ENCODE measurements at regions not wholly inside any gene's neighbourhood (a gene's known extent, or its start where the extent isn't known, plus 50 kb on each side); places are given as distances from the start of the nearest gene placed in this dataset.
"Not testable (repeated sequence)": the region's sequence is repeated elsewhere in the genome, so short reads cannot be mapped to it uniquely, and the experiment has no call there.

GRCh38 chr14:105646175-105646574 lies 119.8 kb downstream of the TMEM121 start:
- in situ Hi-C loops (cut with MboI; ENCODE audit: low pct_ligation_motif_present in 1 of 4, low pct_unique_long_range_greater_than_20kb in 1 of 4, low sequenced_read_pairs in 3 of 4) (no loop called here), intact Hi-C loops (cut with DNase I; ENCODE audit: low total_unique reads) (no loop called here)
- Histone ChIP-seq H3K27ac (no peak overlapping the region), H3K9me3 (no peaks in the 10 kb centered on the region), H3K4me3 (no peak overlapping the region), H3K4me1 (no peaks in the 10 kb centered on the region), H3K27me3 (no peaks in the 10 kb centered on the region), H3K36me3 (no peaks in the 10 kb centered on the region)
- WGBS, 2 donors (ENCODE audit: low coverage in 1 of 2) = 37% methylated on average over 5 of the region's 5 CpGs; no CpG with 5 or more reads in 1 of the 2 donors
- DNase-seq = no peak
- no peak for TF ChIP-seq POLR2A (IDR thresholded peaks at IDR 0.05)
- no peak for TF ChIP-seq POLR2AphosphoS5 (IDR thresholded peaks at IDR 0.05)
- TF ChIP-seq EP300 (IDR thresholded peaks at IDR 0.05; ENCODE audit: low read depth) = no peak
- TF ChIP-seq CTCF (IDR thresholded peaks at IDR 0.05) = no peak

GRCh38 chr14:105646711-105647281 lies 120.4 kb downstream of the TMEM121 start:
- WGBS, 2 donors (ENCODE audit: low coverage in 1 of 2) = 40 to 50% methylated on average over 1 to 7 of the region's 7 CpGs
- H3K4me1 ChIP-seq; H3K9me3 ChIP-seq; H3K36me3 ChIP-seq; H3K27ac ChIP-seq; H3K4me3 ChIP-seq; DNase-seq; H3K27me3 ChIP-seq; intact Hi-C loops (cut with DNase I; ENCODE audit: low total_unique reads); in situ Hi-C loops (cut with MboI; ENCODE audit: low pct_ligation_motif_present in 1 of 4, low pct_unique_long_range_greater_than_20kb in 1 of 4, low sequenced_read_pairs in 3 of 4): not testable (repeated sequence)

GRCh38 chr14:105647426-105647783 lies 121.0 kb downstream of the TMEM121 start:
- DNase-seq; in situ Hi-C loops (cut with MboI; ENCODE audit: low pct_ligation_motif_present in 1 of 4, low pct_unique_long_range_greater_than_20kb in 1 of 4, low sequenced_read_pairs in 3 of 4); intact Hi-C loops (cut with DNase I; ENCODE audit: low total_unique reads); H3K27me3 ChIP-seq; H3K9me3 ChIP-seq; H3K36me3 ChIP-seq; H3K4me3 ChIP-seq; H3K4me1 ChIP-seq; H3K27ac ChIP-seq: not testable (repeated sequence)
- WGBS, 2 donors (ENCODE audit: low coverage in 1 of 2) = 65% methylated on average over 7 of the region's 7 CpGs; no CpG with 5 or more reads in 1 of the 2 donors

GRCh38 chr14:105647784-105648608 lies 121.6 kb downstream of the TMEM121 start:
- intact Hi-C loops (cut with DNase I; ENCODE audit: low total_unique reads) (no loop called here), in situ Hi-C loops (cut with MboI; ENCODE audit: low pct_ligation_motif_present in 1 of 4, low pct_unique_long_range_greater_than_20kb in 1 of 4, low sequenced_read_pairs in 3 of 4) (no loop called here)
- no peaks in the 10 kb centered on the region for H3K9me3 ChIP-seq
- H3K4me1 ChIP-seq = no peaks in the 10 kb centered on the region
- TF ChIP-seq CTCF (IDR thresholded peaks at IDR 0.05) (no peak), POLR2A (IDR thresholded peaks at IDR 0.05) (no peak), POLR2AphosphoS5 (IDR thresholded peaks at IDR 0.05) (no peak), EP300 (IDR thresholded peaks at IDR 0.05; ENCODE audit: low read depth) (no peak)
- H3K4me3 ChIP-seq = no peak overlapping the region
- no peak overlapping the region for H3K27ac ChIP-seq
- H3K27me3 ChIP-seq = no peaks in the 10 kb centered on the region
- 60 to 69% methylated on average over 1 to 27 of the region's 30 CpGs for WGBS, 2 donors (ENCODE audit: low coverage in 1 of 2)
- no peaks in the 10 kb centered on the region for H3K36me3 ChIP-seq
- no peak for DNase-seq

GRCh38 chr14:105648609-105649535 lies 122.5 kb downstream of the TMEM121 start:
- H3K36me3 ChIP-seq; H3K27ac ChIP-seq; intact Hi-C loops (cut with DNase I; ENCODE audit: low total_unique reads); H3K4me1 ChIP-seq; H3K9me3 ChIP-seq; DNase-seq; H3K4me3 ChIP-seq; H3K27me3 ChIP-seq; in situ Hi-C loops (cut with MboI; ENCODE audit: low pct_ligation_motif_present in 1 of 4, low pct_unique_long_range_greater_than_20kb in 1 of 4, low sequenced_read_pairs in 3 of 4): not testable (repeated sequence)
- WGBS, 2 donors (ENCODE audit: low coverage in 1 of 2) = 69 to 70% methylated on average over 2 to 13 of the region's 13 CpGs

GRCh38 chr14:105652317-105652716 lies 125.9 kb downstream of the TMEM121 start:
- intact Hi-C loops (cut with DNase I; ENCODE audit: low total_unique reads); H3K4me3 ChIP-seq; H3K27me3 ChIP-seq; H3K27ac ChIP-seq; H3K4me1 ChIP-seq; H3K36me3 ChIP-seq; in situ Hi-C loops (cut with MboI; ENCODE audit: low pct_ligation_motif_present in 1 of 4, low pct_unique_long_range_greater_than_20kb in 1 of 4, low sequenced_read_pairs in 3 of 4); H3K9me3 ChIP-seq; DNase-seq: not testable (repeated sequence)
- WGBS, 2 donors (ENCODE audit: low coverage in 1 of 2) = 68% methylated on average over 5 of the region's 8 CpGs; no CpG with 5 or more reads in 1 of the 2 donors

- H3K9me3 ChIP-seq; H3K36me3 ChIP-seq; in situ Hi-C loops (cut with MboI; ENCODE audit: low pct_ligation_motif_present in 1 of 4, low pct_unique_long_range_greater_than_20kb in 1 of 4, low sequenced_read_pairs in 3 of 4); intact Hi-C loops (cut with DNase I; ENCODE audit: low total_unique reads); H3K4me3 ChIP-seq; H3K4me1 ChIP-seq; DNase-seq; H3K27ac ChIP-seq; H3K27me3 ChIP-seq: not testable (repeated sequence)
- 85% methylated on average over 7 of the region's 9 CpGs; no CpG with 5 or more reads in 1 of the 2 donors for WGBS, 2 donors (ENCODE audit: low coverage in 1 of 2)
Measured at GRCh38 chr14:105653921-105654320, 127.5 kb downstream of the TMEM121 start.

GRCh38 chr14:105659255-105659654 lies 132.9 kb downstream of the TMEM121 start:
- H3K4me1 ChIP-seq; intact Hi-C loops (cut with DNase I; ENCODE audit: low total_unique reads); H3K27ac ChIP-seq; DNase-seq; H3K9me3 ChIP-seq; H3K4me3 ChIP-seq; in situ Hi-C loops (cut with MboI; ENCODE audit: low pct_ligation_motif_present in 1 of 4, low pct_unique_long_range_greater_than_20kb in 1 of 4, low sequenced_read_pairs in 3 of 4); H3K36me3 ChIP-seq; H3K27me3 ChIP-seq: not testable (repeated sequence)
- 53 to 85% methylated on average over 1 to 2 of the region's 2 CpGs for WGBS, 2 donors (ENCODE audit: low coverage in 1 of 2)
